ENCODE measurements at regions not wholly inside any gene's neighbourhood (a gene's known extent, or its start where the extent isn't known, plus 50 kb on each side); places are given as distances from the start of the nearest gene placed in this dataset.

DNA sequence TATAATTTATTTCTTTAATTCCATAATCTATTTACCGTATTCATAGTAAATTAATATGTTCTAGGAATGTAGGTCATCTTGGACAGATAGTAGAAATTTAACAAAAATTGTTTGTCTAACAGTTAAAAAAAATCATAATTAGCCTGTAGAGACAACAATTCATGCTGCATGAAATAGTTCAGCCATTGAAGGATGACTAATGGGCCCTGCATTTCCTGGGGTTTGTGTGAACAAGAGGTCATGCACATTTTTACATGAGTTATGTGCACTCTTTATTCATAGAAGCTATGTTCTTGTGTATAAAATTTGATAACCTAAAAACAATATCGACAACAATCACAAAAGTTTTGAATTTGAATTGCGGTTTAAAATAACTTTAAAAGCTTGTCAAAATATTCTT, 1663.6 kb downstream of the SUCLG1 start:
- H3K27ac ChIP-seq (ENCODE audit: low read depth, low read length, poor library complexity, severe bottlenecking), result no peak overlapping the region
- H3K27me3 ChIP-seq (ENCODE audit: insufficient read depth, low read length), result no peaks in the 10 kb centered on the region
- no peaks in the 10 kb centered on the region for H3K36me3 ChIP-seq (ENCODE audit: insufficient read depth, low read length)
- no peaks in the 10 kb centered on the region for H4K20me1 ChIP-seq (ENCODE audit: insufficient read depth, low read length)
- H3K4me1 ChIP-seq (ENCODE audit: insufficient read depth, low read length, severe bottlenecking), result no peaks in the 10 kb centered on the region
- no peaks in the 10 kb centered on the region for H3K9me3 ChIP-seq (ENCODE audit: low read length)
- no peak for TF ChIP-seq EZH2 (IDR thresholded peaks at IDR 0.05; ENCODE audit: borderline replicate concordance, low read length)
- TF ChIP-seq, protein P1, sequence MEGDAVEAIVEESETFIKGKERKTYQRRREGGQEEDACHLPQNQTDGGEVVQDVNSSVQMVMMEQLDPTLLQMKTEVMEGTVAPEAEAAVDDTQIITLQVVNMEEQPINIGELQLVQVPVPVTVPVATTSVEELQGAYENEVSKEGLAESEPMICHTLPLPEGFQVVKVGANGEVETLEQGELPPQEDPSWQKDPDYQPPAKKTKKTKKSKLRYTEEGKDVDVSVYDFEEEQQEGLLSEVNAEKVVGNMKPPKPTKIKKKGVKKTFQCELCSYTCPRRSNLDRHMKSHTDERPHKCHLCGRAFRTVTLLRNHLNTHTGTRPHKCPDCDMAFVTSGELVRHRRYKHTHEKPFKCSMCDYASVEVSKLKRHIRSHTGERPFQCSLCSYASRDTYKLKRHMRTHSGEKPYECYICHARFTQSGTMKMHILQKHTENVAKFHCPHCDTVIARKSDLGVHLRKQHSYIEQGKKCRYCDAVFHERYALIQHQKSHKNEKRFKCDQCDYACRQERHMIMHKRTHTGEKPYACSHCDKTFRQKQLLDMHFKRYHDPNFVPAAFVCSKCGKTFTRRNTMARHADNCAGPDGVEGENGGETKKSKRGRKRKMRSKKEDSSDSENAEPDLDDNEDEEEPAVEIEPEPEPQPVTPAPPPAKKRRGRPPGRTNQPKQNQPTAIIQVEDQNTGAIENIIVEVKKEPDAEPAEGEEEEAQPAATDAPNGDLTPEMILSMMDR (IDR thresholded peaks at IDR 0.05; ENCODE audit: low read length), result no peak
- H3K4me2 ChIP-seq (ENCODE audit: low read length), result no peak overlapping the region
- no peaks in the 10 kb centered on the region for H3K79me2 ChIP-seq (ENCODE audit: insufficient read depth, low read length)
- H2AFZ ChIP-seq (ENCODE audit: low read length), result no peak overlapping the region
- no peaks in the 10 kb centered on the region for H3K9me2 ChIP-seq (ENCODE audit: low read depth, low read length)
- H3K4me3 ChIP-seq (ENCODE audit: low read depth, low read length, poor library complexity, severe bottlenecking), result no peak overlapping the region
- no peaks in the 10 kb centered on the region for H3F3A ChIP-seq (ENCODE audit: insufficient read depth, low read length)
- no peak overlapping the region for H3K9ac ChIP-seq (ENCODE audit: low read length)

DNA sequence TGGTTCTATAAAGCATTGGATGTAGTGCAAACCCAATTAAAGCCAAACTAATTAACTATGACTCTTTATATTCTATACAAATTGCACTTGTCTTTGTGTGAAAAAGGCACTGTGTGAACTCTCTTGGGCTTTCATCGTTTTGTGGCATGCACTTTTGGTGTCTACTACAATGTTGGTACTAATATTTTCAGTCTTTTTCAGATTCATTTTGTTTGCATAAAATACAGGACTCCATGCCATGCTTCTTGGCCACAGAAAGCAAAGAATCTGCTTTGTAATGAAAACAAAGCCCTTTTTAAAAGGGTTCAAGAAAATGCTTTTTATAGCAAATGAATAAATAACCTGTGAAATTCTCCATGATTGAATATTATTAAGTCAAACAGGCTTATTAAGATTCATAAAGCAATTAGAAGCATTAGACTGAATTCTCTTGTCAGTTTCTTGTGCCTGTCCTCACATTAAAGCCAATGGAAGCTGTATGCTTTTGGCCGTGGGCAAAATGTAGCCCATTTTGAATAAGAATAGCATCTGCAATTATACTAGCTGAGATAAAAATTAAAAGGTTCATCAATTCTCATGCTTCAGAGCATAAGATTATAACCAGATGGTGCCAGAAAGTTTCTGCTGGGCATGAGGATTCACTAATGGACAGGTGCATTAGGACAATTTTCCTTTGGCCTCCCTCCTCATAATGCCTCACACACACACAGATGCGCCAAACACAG, 1665.2 kb downstream of the SUCLG1 start:
- H3K9me2 ChIP-seq (ENCODE audit: low read depth, low read length), result no peaks in the 10 kb centered on the region
- no peaks in the 10 kb centered on the region for H3K9me3 ChIP-seq (ENCODE audit: low read length)
- TF ChIP-seq EZH2 (IDR thresholded peaks at IDR 0.05; ENCODE audit: borderline replicate concordance, low read length), result no peak
- TF ChIP-seq, protein P1 (IDR thresholded peaks at IDR 0.05; ENCODE audit: low read length), result no peak
- H3K4me1 ChIP-seq (ENCODE audit: insufficient read depth, low read length, severe bottlenecking), result no peaks in the 10 kb centered on the region
- H3K36me3 ChIP-seq (ENCODE audit: insufficient read depth, low read length), result no peaks in the 10 kb centered on the region
- no peak overlapping the region for H3K9ac ChIP-seq (ENCODE audit: low read length)
- H4K20me1 ChIP-seq (ENCODE audit: insufficient read depth, low read length), result no peaks in the 10 kb centered on the region
- no peak overlapping the region for H3K27ac ChIP-seq (ENCODE audit: low read depth, low read length, poor library complexity, severe bottlenecking)
- H3K4me2 ChIP-seq (ENCODE audit: low read length), result no peak overlapping the region
- H2AFZ ChIP-seq (ENCODE audit: low read length), result no peak overlapping the region
- no peak overlapping the region for H3K4me3 ChIP-seq (ENCODE audit: low read depth, low read length, poor library complexity, severe bottlenecking)
- H3K79me2 ChIP-seq (ENCODE audit: insufficient read depth, low read length), result no peaks in the 10 kb centered on the region
- no peaks in the 10 kb centered on the region for H3K27me3 ChIP-seq (ENCODE audit: insufficient read depth, low read length)
- H3F3A ChIP-seq (ENCODE audit: insufficient read depth, low read length), result no peaks in the 10 kb centered on the region

DNA sequence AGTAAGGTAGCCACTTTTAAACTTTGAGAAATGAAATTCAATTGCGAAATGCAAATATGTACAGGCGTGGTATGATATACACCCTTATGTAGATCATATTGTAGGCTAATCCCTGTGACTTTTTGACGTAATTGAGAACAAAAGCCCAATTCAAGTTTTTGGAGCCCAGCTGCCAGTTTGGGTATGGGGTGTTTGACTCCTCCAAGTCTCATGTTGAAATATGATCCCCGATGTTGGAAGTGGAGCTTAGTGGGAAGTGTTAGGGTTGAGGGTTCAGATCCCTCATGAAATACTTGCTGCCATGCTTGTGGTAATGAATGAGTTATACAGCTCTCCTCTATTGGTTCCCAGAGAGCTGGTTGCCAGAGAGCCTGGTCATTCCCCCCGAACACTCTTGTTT, 1666.8 kb downstream of the SUCLG1 start:
- Histone ChIP-seq H3K79me2 (ENCODE audit: insufficient read depth, low read length) (no peaks in the 10 kb centered on the region), H3K27ac (ENCODE audit: low read depth, low read length, poor library complexity, severe bottlenecking) (no peak overlapping the region), H3K4me2 (ENCODE audit: low read length) (no peak overlapping the region), H3F3A (ENCODE audit: insufficient read depth, low read length) (no peaks in the 10 kb centered on the region), H3K9me3 (ENCODE audit: low read length) (no peaks in the 10 kb centered on the region), H3K27me3 (ENCODE audit: insufficient read depth, low read length) (no peaks in the 10 kb centered on the region), H3K9ac (ENCODE audit: low read length) (no peak overlapping the region), H4K20me1 (ENCODE audit: insufficient read depth, low read length) (no peaks in the 10 kb centered on the region), H2AFZ (ENCODE audit: low read length) (no peak overlapping the region), H3K4me3 (ENCODE audit: low read depth, low read length, poor library complexity, severe bottlenecking) (no peak overlapping the region), H3K9me2 (ENCODE audit: low read depth, low read length) (no peaks in the 10 kb centered on the region), H3K4me1 (ENCODE audit: insufficient read depth, low read length, severe bottlenecking) (no peaks in the 10 kb centered on the region), H3K36me3 (ENCODE audit: insufficient read depth, low read length) (no peaks in the 10 kb centered on the region)
- TF ChIP-seq EZH2 (IDR thresholded peaks at IDR 0.05; ENCODE audit: borderline replicate concordance, low read length), result no peak
